CD4-positive, alpha-beta T cell (primary cell): ENCODE measurements at regions not wholly inside any gene's neighbourhood (a gene's known extent, or its start where the extent isn't known, plus 50 kb on each side); places are given as distances from the start of the nearest gene placed in this dataset.

ENCODE experiments used
- ATAC-seq: fragments of 200-7000 bp; cut with Tn5 transposase; one replicate; pipeline ENCODE4 v1.10.0; 2022; ENCODE audit warnings: mild to moderate bottlenecking; ENCODE audit not compliant: poor library complexity
- CTCF ChIA-PET: fragments of 350-600 bp; sonication (Branson Sonifier 250); formaldehyde crosslinking; loops from one replicate; lab custom pipeline; 2021; ENCODE audit warnings: antibody characterized with exemption, inconsistent platforms; lab: Charles Lee
- POLR2A ChIA-PET: fragments of 350-600 bp; sonication (Branson Sonifier 250); formaldehyde crosslinking; loops from one replicate; lab custom pipeline; 2021; ENCODE audit warnings: antibody characterized with exemption, inconsistent platforms; lab: Charles Lee
- DNase-seq, 14 experiments: peaks; one replicate each; pipeline ENCODE4 v3.0.0-alpha.2; 2013 to 2020; ENCODE audit warnings: mixed read lengths in 2 of 14
- H3K27ac ChIP-seq, 2 donors: one replicate each; pipeline versions ENCODE4 v1.5.1 to v1.7.0; 2013; ENCODE audit warnings: low read length in 2 of 2, low read depth in 1 of 2, mild to moderate bottlenecking in 1 of 2
- H3K27me3 ChIP-seq, 2 experiments: 1 replicate in 1 of 2; 2 replicates in 1 of 2; pipeline versions ENCODE4 v1.6.1 to v1.7.0; 2013; ENCODE audit warnings: low read length in 2 of 2, control low read depth in 1 of 2, mild to moderate bottlenecking in 1 of 2, moderate library complexity in 1 of 2; ENCODE audit not compliant: insufficient read depth in 2 of 2, control insufficient read depth in 1 of 2
- H3K36me3 ChIP-seq: one replicate; pipeline ENCODE4 v1.6.1; 2013; ENCODE audit warnings: low read length, control low read depth; ENCODE audit not compliant: insufficient read depth
- H3K4me1 ChIP-seq: one replicate; pipeline ENCODE4 v1.6.1; 2013; ENCODE audit warnings: low read length, control low read depth; ENCODE audit not compliant: insufficient read depth
- H3K4me3 ChIP-seq: one replicate; pipeline ENCODE4 v1.5.1; 2013; ENCODE audit warnings: mild to moderate bottlenecking, low read length, moderate library complexity
- H3K9me3 ChIP-seq, 2 experiments: 1 replicate in 1 of 2; 2 replicates in 1 of 2; pipeline versions ENCODE4 v1.6.1 to v1.7.0; 2013; ENCODE audit warnings: low read length in 2 of 2, mild to moderate bottlenecking in 2 of 2, control low read depth in 1 of 2, moderate library complexity in 1 of 2; ENCODE audit not compliant: control insufficient read depth in 1 of 2, insufficient read depth in 1 of 2
- H3K27ac Mint-ChIP-seq: one replicate; pipeline ENCODE4 v1.8.0; 2020; ENCODE audit warnings: mixed read lengths
- H3K27me3 Mint-ChIP-seq: one replicate; pipeline ENCODE4 v1.8.0; 2021; ENCODE audit warnings: mixed read lengths
- H3K36me3 Mint-ChIP-seq: one replicate; pipeline ENCODE4 v1.8.0; 2021; ENCODE audit warnings: low read depth, mixed read lengths
- H3K4me1 Mint-ChIP-seq: one replicate; pipeline ENCODE4 v1.8.0; 2021; ENCODE audit warnings: low read depth, mixed read lengths
- H3K4me3 Mint-ChIP-seq: one replicate; pipeline ENCODE4 v1.8.0; 2020; ENCODE audit warnings: mild to moderate bottlenecking, mixed read lengths
- H3K9me3 Mint-ChIP-seq: one replicate; pipeline ENCODE4 v1.8.0; 2020; ENCODE audit warnings: mixed read lengths
- intact Hi-C, 2 experiments: fragments of 100-400 bp; cut with DNase I in 1 of 2; cut with micrococcal nuclease in 1 of 2; formaldehyde crosslinking; loops; one replicate each; pipeline versions ENCODE4 v1.15.1 to v1.9.0; 2023 to 2025; cut with DNase I, micrococcal nuclease
- TF ChIP-seq, protein P1 (sequence below): fragments of 200-600 bp; IDR thresholded peaks from one replicate; pipeline ENCODE4 v1.8.0; 2022; ENCODE audit warnings: antibody characterized with exemption, mild to moderate bottlenecking

DNA sequence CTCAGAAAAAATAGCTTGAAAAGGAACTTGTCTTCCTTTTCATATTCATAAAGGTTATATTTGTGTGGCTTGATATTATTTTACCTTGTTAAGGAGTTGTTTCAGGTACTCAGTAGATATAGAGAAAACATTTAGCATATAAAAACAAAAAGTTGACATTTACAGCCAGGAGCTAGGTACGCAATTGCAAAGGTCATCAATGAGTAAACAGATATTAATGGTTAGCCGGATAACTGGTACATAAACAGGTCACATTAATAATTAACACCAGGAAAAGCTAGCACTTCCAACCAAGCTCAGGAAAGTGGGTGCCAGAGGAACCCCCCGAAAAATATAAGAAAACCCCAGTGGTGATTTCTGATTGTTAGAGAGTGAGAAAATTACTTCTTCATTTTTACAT lies 146.6 kb upstream of the NR2F2 start:
- POLR2A ChIA-PET: no interaction called here
- H3K27ac ChIP-seq: no peak overlapping the region
- intact Hi-C loops: no loop called here

GRCh38 chr15:96184297-96184696 lies 146.2 kb upstream of the NR2F2 start:
- Mint-ChIP-seq H3K27me3 (peaks cover 4% of the 10 kb centered on the region), H3K9me3 (no peaks in the 10 kb centered on the region), H3K36me3 (no peaks in the 10 kb centered on the region), H3K27ac (no peak overlapping the region), H3K4me3 (no peak overlapping the region), H3K4me1 (no peaks in the 10 kb centered on the region)
- TF ChIP-seq, protein P1, sequence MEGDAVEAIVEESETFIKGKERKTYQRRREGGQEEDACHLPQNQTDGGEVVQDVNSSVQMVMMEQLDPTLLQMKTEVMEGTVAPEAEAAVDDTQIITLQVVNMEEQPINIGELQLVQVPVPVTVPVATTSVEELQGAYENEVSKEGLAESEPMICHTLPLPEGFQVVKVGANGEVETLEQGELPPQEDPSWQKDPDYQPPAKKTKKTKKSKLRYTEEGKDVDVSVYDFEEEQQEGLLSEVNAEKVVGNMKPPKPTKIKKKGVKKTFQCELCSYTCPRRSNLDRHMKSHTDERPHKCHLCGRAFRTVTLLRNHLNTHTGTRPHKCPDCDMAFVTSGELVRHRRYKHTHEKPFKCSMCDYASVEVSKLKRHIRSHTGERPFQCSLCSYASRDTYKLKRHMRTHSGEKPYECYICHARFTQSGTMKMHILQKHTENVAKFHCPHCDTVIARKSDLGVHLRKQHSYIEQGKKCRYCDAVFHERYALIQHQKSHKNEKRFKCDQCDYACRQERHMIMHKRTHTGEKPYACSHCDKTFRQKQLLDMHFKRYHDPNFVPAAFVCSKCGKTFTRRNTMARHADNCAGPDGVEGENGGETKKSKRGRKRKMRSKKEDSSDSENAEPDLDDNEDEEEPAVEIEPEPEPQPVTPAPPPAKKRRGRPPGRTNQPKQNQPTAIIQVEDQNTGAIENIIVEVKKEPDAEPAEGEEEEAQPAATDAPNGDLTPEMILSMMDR: no peak
- Histone ChIP-seq H3K4me3 (no peak overlapping the region), H3K4me1 (no peaks in the 10 kb centered on the region), H3K36me3 (no peaks in the 10 kb centered on the region), H3K27ac (no peak overlapping the region), H3K9me3 (peaks cover 0 to 12% of the 10 kb centered on the region in 2 experiments), H3K27me3 (no peaks in the 10 kb centered on the region)
- ChIA-PET CTCF (interaction anchor here (0.7 kb wide), 1 partner anchor 791 kb away, joined by 3 read pairs; no protein-coding TSS in a partner anchor), POLR2A (no interaction called here)
- intact Hi-C loops: no loop called here
- DNase-seq: no peak
- ATAC-seq: no peak

More for the DNA sequence above, 146.6 kb upstream of the NR2F2 start:
- ATAC-seq (no peak), DNase-seq (no peak)
- no peak overlapping the region for H3K4me3 Mint-ChIP-seq
- H3K9me3 Mint-ChIP-seq: no peaks in the 10 kb centered on the region
- peaks cover 4% of the 10 kb centered on the region for H3K27me3 Mint-ChIP-seq
- H3K4me1 Mint-ChIP-seq: no peaks in the 10 kb centered on the region
- CTCF ChIA-PET: interaction anchor here (0.7 kb wide), 1 partner anchor 790 kb away, joined by 3 read pairs; no protein-coding TSS in a partner anchor
- no peak overlapping the region for H3K4me3 ChIP-seq
- H3K4me1 ChIP-seq: no peaks in the 10 kb centered on the region
- no peaks in the 10 kb centered on the region for H3K27me3 ChIP-seq
- H3K27ac Mint-ChIP-seq: no peak overlapping the region
- peaks cover 0 to 12% of the 10 kb centered on the region in 2 experiments for H3K9me3 ChIP-seq
- no peaks in the 10 kb centered on the region for H3K36me3 Mint-ChIP-seq
- no peaks in the 10 kb centered on the region for H3K36me3 ChIP-seq
- TF ChIP-seq, protein P1: no peak

DNA sequence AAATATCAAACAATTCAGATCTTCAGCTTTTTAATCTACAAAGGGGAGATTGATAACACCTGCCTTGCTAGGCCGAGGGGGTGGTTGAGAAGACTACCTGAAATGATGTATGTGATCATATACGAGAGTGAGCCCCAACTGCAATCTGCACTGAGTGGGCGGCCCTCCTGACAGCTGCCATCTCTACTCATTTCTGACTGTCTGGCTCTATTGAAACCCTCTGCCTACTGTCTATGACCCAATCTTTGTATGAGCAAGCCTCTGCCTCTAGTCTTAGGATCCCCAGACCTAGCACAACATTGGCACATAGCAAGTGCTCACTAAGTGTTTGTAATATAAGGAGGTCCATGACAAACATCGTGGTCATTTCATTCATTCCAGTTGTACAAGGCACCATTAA lies 144.4 kb upstream of the NR2F2 start:
- H3K27ac ChIP-seq: no peak overlapping the region
- H3K27me3 Mint-ChIP-seq: peaks cover 4% of the 10 kb centered on the region
- H3K4me1 Mint-ChIP-seq: no peaks in the 10 kb centered on the region

More for the DNA sequence above, 144.4 kb upstream of the NR2F2 start:
- Mint-ChIP-seq H3K9me3 (no peaks in the 10 kb centered on the region), H3K4me3 (no peak overlapping the region), H3K36me3 (no peaks in the 10 kb centered on the region), H3K27ac (no peak overlapping the region)
- DNase-seq (no peak), ATAC-seq (no peak)
- intact Hi-C loops: no loop called here
- H3K4me1 ChIP-seq: no peaks in the 10 kb centered on the region
- no peak overlapping the region for H3K4me3 ChIP-seq
- CTCF ChIA-PET: no interaction called here
- POLR2A ChIA-PET: no interaction called here
- TF ChIP-seq, protein P1: no peak
- no peaks in the 10 kb centered on the region for H3K36me3 ChIP-seq
- peaks cover 0 to 3% of the 10 kb centered on the region in 2 experiments for H3K9me3 ChIP-seq
- H3K27me3 ChIP-seq: no peaks in the 10 kb centered on the region
